GM23248 (cell line): ENCODE measurements at regions not wholly inside any gene's neighbourhood (a gene's known extent, or its start where the extent isn't known, plus 50 kb on each side); places are given as distances from the start of the nearest gene placed in this dataset.

Experiments
- DNase-seq: peaks from one replicate; pipeline ENCODE4 v3.0.0-alpha.2; 2015
- H2AFZ ChIP-seq: fragments of 200-600 bp; sonication (generic); 2 replicates; pipeline ENCODE4 v1.6.1; 2016; ENCODE audit warnings: antibody characterized with exemption
- H3F3A ChIP-seq: fragments of 200-600 bp; sonication (generic); 2 replicates; pipeline ENCODE4 v1.6.1; 2016; ENCODE audit warnings: mild to moderate bottlenecking, antibody characterized with exemption, mixed run types; ENCODE audit not compliant: insufficient read depth
- H3K27ac ChIP-seq: fragments of 200-600 bp; sonication (generic); 2 replicates; pipeline ENCODE4 v1.5.1; 2016; ENCODE audit warnings: mild to moderate bottlenecking
- H3K27me3 ChIP-seq: fragments of 200-600 bp; sonication (generic); replicated peaks from 2 replicates; pipeline ENCODE4 v1.6.1; 2016; ENCODE audit warnings: mild to moderate bottlenecking; ENCODE audit not compliant: insufficient read depth
- H3K36me3 ChIP-seq: fragments of 200-600 bp; sonication (generic); 2 replicates; pipeline ENCODE4 v1.6.1; 2016; ENCODE audit warnings: low read depth, mild to moderate bottlenecking
- H3K4me1 ChIP-seq: fragments of 200-600 bp; sonication (generic); 2 replicates; pipeline ENCODE4 v1.6.1; 2016; ENCODE audit warnings: mild to moderate bottlenecking; ENCODE audit not compliant: insufficient read depth
- H3K4me2 ChIP-seq: fragments of 200-600 bp; sonication (generic); one replicate; pipeline ENCODE4 v1.6.1; 2016; ENCODE audit warnings: mild to moderate bottlenecking; ENCODE audit not compliant: unreplicated experiment
- H3K4me3 ChIP-seq: fragments of 200-600 bp; sonication (generic); 2 replicates; pipeline ENCODE4 v1.5.1; 2016; ENCODE audit warnings: mild to moderate bottlenecking
- H3K79me2 ChIP-seq: fragments of 200-600 bp; sonication (generic); 2 replicates; pipeline ENCODE4 v1.6.1; 2016; ENCODE audit warnings: mild to moderate bottlenecking; ENCODE audit not compliant: insufficient read depth
- H3K9ac ChIP-seq: fragments of 200-600 bp; sonication (generic); 2 replicates; pipeline ENCODE4 v1.6.1; 2016; ENCODE audit warnings: mild to moderate bottlenecking
- H3K9me2 ChIP-seq: fragments of 200-600 bp; sonication (generic); 2 replicates; pipeline ENCODE4 v1.6.1; 2016; ENCODE audit warnings: mixed run types, mild to moderate bottlenecking, moderate library complexity; ENCODE audit not compliant: insufficient read depth
- H3K9me3 ChIP-seq: fragments of 200-600 bp; sonication (generic); one replicate; pipeline ENCODE4 v1.6.1; 2017; ENCODE audit warnings: low read depth
- H4K20me1 ChIP-seq: fragments of 200-600 bp; sonication (generic); 2 replicates; pipeline ENCODE4 v1.6.0; 2016; ENCODE audit not compliant: insufficient read depth
- EZH2 ChIP-seq: fragments of 200-600 bp; sonication (generic); IDR thresholded peaks from 2 replicates; pipeline ENCODE4 v1.6.1; 2018; ENCODE audit warnings: antibody characterized with exemption, mild to moderate bottlenecking; ENCODE audit not compliant: insufficient read depth, poor library complexity, severe bottlenecking
- EZH2phosphoT487 ChIP-seq: fragments of 200-600 bp; sonication (generic); IDR thresholded peaks from 2 replicates; pipeline ENCODE4 v1.6.1; 2018; ENCODE audit warnings: antibody characterized with exemption, moderate library complexity, mild to moderate bottlenecking, low read depth; ENCODE audit not compliant: insufficient read depth
- WGBS, 2 experiments: methylation state at CpG; one replicate each; pipeline ENCODE4 v1.1.6; 2015 to 2017; ENCODE audit warnings: low lambda C conversion rate in 2 of 2, low coverage in 1 of 2; ENCODE audit errors: missing lambda C conversion rate in 2 of 2; 5-methylcytosine and 5-hydroxymethylcytosine counted together
- in situ Hi-C: fragments of 300-500 bp; cut with MboI; formaldehyde crosslinking; loops from 2 replicates; pipeline ENCODE4 v1.15.0; 2020

GRCh38 chr19:28406966-28407365 is 806.0 kb downstream of the UQCRFS1 start:
- no peaks in the 10 kb centered on the region for H3K9me3 ChIP-seq
- H3K27ac ChIP-seq = no peak overlapping the region
- H4K20me1 ChIP-seq = no peaks in the 10 kb centered on the region
- TF ChIP-seq EZH2phosphoT487 (no peak), EZH2 (no peak)
- in situ Hi-C loops = no loop called here
- H3K36me3 ChIP-seq = no peaks in the 10 kb centered on the region
- H3K27me3 ChIP-seq = peaks cover 47% of the 10 kb centered on the region
- DNase-seq = no peak
- H3K4me1 ChIP-seq = 0 out of 2 replicates have a peak, but pooled peaks cover 2% of the 10 kb centered on the region
- no peaks in the 10 kb centered on the region for H3K79me2 ChIP-seq
- H3K4me2 ChIP-seq = no peak overlapping the region
- H3F3A ChIP-seq = no peaks in the 10 kb centered on the region
- no peak overlapping the region for H2AFZ ChIP-seq
- no peak overlapping the region for H3K4me3 ChIP-seq
- WGBS, 2 experiments = 55 to 64% methylated on average over 2 of the region's 2 CpGs
- no peaks in the 10 kb centered on the region for H3K9me2 ChIP-seq
- no peak overlapping the region for H3K9ac ChIP-seq

GRCh38 chr19:28405346-28405742 is 807.6 kb downstream of the UQCRFS1 start:
- H3K4me1 ChIP-seq = 0 out of 2 replicates have a peak, but pooled peaks cover 2% of the 10 kb centered on the region
- in situ Hi-C loops = no loop called here
- no peak for TF ChIP-seq EZH2phosphoT487
- no peak for TF ChIP-seq EZH2
- H4K20me1 ChIP-seq = no peaks in the 10 kb centered on the region
- no peak overlapping the region for H3K4me2 ChIP-seq
- no peak for DNase-seq
- no peaks in the 10 kb centered on the region for H3K9me2 ChIP-seq
- WGBS, 2 experiments = 47 to 50% methylated on average over 12 to 13 of the region's 13 CpGs
- H3K27ac ChIP-seq = no peak overlapping the region
- H3K36me3 ChIP-seq = no peaks in the 10 kb centered on the region
- H3K9me3 ChIP-seq = no peaks in the 10 kb centered on the region
- H2AFZ ChIP-seq = no peak overlapping the region
- peaks cover 55% of the 10 kb centered on the region for H3K27me3 ChIP-seq
- H3K4me3 ChIP-seq = no peak overlapping the region
- H3F3A ChIP-seq = no peaks in the 10 kb centered on the region
- H3K9ac ChIP-seq = no peak overlapping the region
- no peaks in the 10 kb centered on the region for H3K79me2 ChIP-seq

GRCh38 chr19:28404472-28404871 is 808.5 kb downstream of the UQCRFS1 start:
- 21 to 27% methylated on average over 4 of the region's 4 CpGs for WGBS, 2 experiments
- Histone ChIP-seq H3K4me1 (0 out of 2 replicates have a peak, but pooled peaks cover 2% of the 10 kb centered on the region), H2AFZ (no peak overlapping the region), H3K4me2 (no peak overlapping the region), H3K9me3 (no peaks in the 10 kb centered on the region), H3F3A (no peaks in the 10 kb centered on the region), H3K27ac (no peak overlapping the region), H3K27me3 (peaks cover 55% of the 10 kb centered on the region), H3K4me3 (no peak overlapping the region), H4K20me1 (no peaks in the 10 kb centered on the region), H3K36me3 (no peaks in the 10 kb centered on the region), H3K9ac (no peak overlapping the region), H3K9me2 (no peaks in the 10 kb centered on the region), H3K79me2 (no peaks in the 10 kb centered on the region)
- TF ChIP-seq EZH2 (no peak), EZH2phosphoT487 (no peak)
- in situ Hi-C loops = no loop called here
- no peak for DNase-seq

GRCh38 chr19:28403690-28404089 is 809.3 kb downstream of the UQCRFS1 start:
- Histone ChIP-seq H3K9me2 (no peaks in the 10 kb centered on the region), H3K27ac (no peak overlapping the region), H3K4me3 (no peak overlapping the region), H3K4me2 (no peak overlapping the region), H2AFZ (no peak overlapping the region), H3K79me2 (no peaks in the 10 kb centered on the region), H3K9ac (no peak overlapping the region), H3K27me3 (peaks cover 55% of the 10 kb centered on the region), H3K36me3 (no peaks in the 10 kb centered on the region), H3F3A (no peaks in the 10 kb centered on the region), H3K4me1 (no peaks in the 10 kb centered on the region), H3K9me3 (no peaks in the 10 kb centered on the region), H4K20me1 (no peaks in the 10 kb centered on the region)
- in situ Hi-C loops = no loop called here
- 30 to 35% methylated on average over 8 of the region's 8 CpGs for WGBS, 2 experiments
- TF ChIP-seq EZH2 (no peak), EZH2phosphoT487 (no peak)
- no peak for DNase-seq
